B cell (primary cell): ENCODE measurements at regions not wholly inside any gene's neighbourhood (a gene's known extent, or its start where the extent isn't known, plus 50 kb on each side); places are given as distances from the start of the nearest gene placed in this dataset.

Experiments used
- ATAC-seq: fragments of 200-7000 bp; cut with Tn5 transposase; one replicate; pipeline ENCODE4 v1.10.0; 2021; ENCODE audit warnings: low read depth, mild to moderate bottlenecking, moderate number of reproducible peaks, moderate library complexity
- CTCF ChIA-PET: fragments of 350-600 bp; sonication (Branson Sonifier 250); formaldehyde crosslinking; loops from one replicate; lab custom pipeline; 2021; ENCODE audit warnings: antibody characterized with exemption, inconsistent platforms; lab: Charles Lee
- POLR2A ChIA-PET: fragments of 350-600 bp; sonication (Branson Sonifier 250); formaldehyde crosslinking; loops from one replicate; lab custom pipeline; 2021; ENCODE audit warnings: antibody characterized with exemption; lab: Charles Lee
- DNase-seq: peaks from one replicate; pipeline ENCODE4 v3.0.0; 2013
- H2AFZ ChIP-seq: 2 replicates; pipeline ENCODE4 v1.6.1; 2012; ENCODE audit warnings: mild to moderate bottlenecking, low read depth, low read length; ENCODE audit not compliant: insufficient read depth, poor library complexity, severe bottlenecking
- H3K27ac ChIP-seq, 2 donors: 1 replicate in 1 of 2; 2 replicates in 1 of 2; pipeline ENCODE4 v1.5.1; 2012 to 2013; ENCODE audit warnings: low read length in 2 of 2, mild to moderate bottlenecking in 2 of 2, moderate library complexity in 1 of 2
- H3K27me3 ChIP-seq, 4 experiments: fragments of 200-600 bp in 1 of 4; sonication (generic) in 1 of 4; replicated peaks in 1 of 4; 1 replicate in 2 of 4; 2 replicates in 2 of 4; pipeline versions ENCODE4 v1.6.1 to v1.7.0; 2013 to 2016; ENCODE audit warnings: low read length in 3 of 4, mild to moderate bottlenecking in 2 of 4, mixed read lengths in 1 of 4, moderate library complexity in 1 of 4; ENCODE audit not compliant: insufficient read depth in 4 of 4, control insufficient read depth in 3 of 4; ENCODE audit errors: control extremely low read depth in 1 of 4
- H3K36me3 ChIP-seq, 2 experiments: replicated peaks in 1 of 2; 1 replicate in 1 of 2; 2 replicates in 1 of 2; pipeline versions ENCODE4 v1.6.1 to v1.7.1; 2013; ENCODE audit warnings: low read length in 1 of 2; ENCODE audit not compliant: insufficient read depth in 2 of 2, control insufficient read depth in 1 of 2; ENCODE audit errors: control extremely low read depth in 1 of 2, extremely low read depth in 1 of 2
- H3K4me1 ChIP-seq, 2 donors: fragments of 200-600 bp in 1 of 2; sonication (generic) in 1 of 2; 1 replicate in 1 of 2; 2 replicates in 1 of 2; pipeline versions ENCODE4 v1.5.1 to v1.6.1; 2013 to 2017; ENCODE audit warnings: low read length in 2 of 2; ENCODE audit not compliant: control insufficient read depth in 2 of 2, insufficient read depth in 2 of 2
- H3K4me2 ChIP-seq: replicated peaks from 2 replicates; pipeline ENCODE3; 2012; ENCODE audit warnings: mild to moderate bottlenecking, low read depth, low read length; ENCODE audit not compliant: poor library complexity, severe bottlenecking
- H3K4me3 ChIP-seq, 5 experiments: fragments of 200-600 bp in 1 of 5; sonication (generic) in 1 of 5; 1 replicate in 3 of 5; 2 replicates in 2 of 5; pipeline versions ENCODE4 v1.5.1 to v1.7.0; 2011 to 2016; ENCODE audit warnings: low read length in 4 of 5, mild to moderate bottlenecking in 4 of 5, low read depth in 2 of 5, control low read depth in 1 of 5, moderate library complexity in 1 of 5; ENCODE audit not compliant: insufficient read depth in 1 of 5; ENCODE audit errors: control extremely low read depth in 1 of 5, extremely low read depth in 1 of 5
- H3K79me2 ChIP-seq: fragments of 200-600 bp; sonication (generic); one replicate; pipeline ENCODE4 v1.6.0; 2016; ENCODE audit warnings: low read length; ENCODE audit not compliant: control insufficient read depth, insufficient read depth
- H3K9ac ChIP-seq: fragments of 200-600 bp; sonication (generic); 2 replicates; pipeline ENCODE4 v1.6.1; 2017; ENCODE audit warnings: mild to moderate bottlenecking, low read length, moderate library complexity
- H3K9me3 ChIP-seq, 3 donors: one replicate each; pipeline versions ENCODE4 v1.6.1 to v1.7.1; 2013; ENCODE audit warnings: low read length in 2 of 3; ENCODE audit not compliant: control insufficient read depth in 2 of 3, insufficient read depth in 1 of 3; ENCODE audit errors: control extremely low read depth in 1 of 3
- H4K20me1 ChIP-seq: 2 replicates; pipeline ENCODE4 v1.6.0; 2012; ENCODE audit warnings: mild to moderate bottlenecking, low read length; ENCODE audit not compliant: insufficient read depth, control insufficient read depth, poor library complexity, severe bottlenecking
- H3K27ac Mint-ChIP-seq: one replicate; pipeline ENCODE4 v1.8.0; 2021; ENCODE audit warnings: mixed read lengths
- H3K27me3 Mint-ChIP-seq: one replicate; pipeline ENCODE4 v1.8.0; 2021; ENCODE audit warnings: mixed read lengths
- H3K4me1 Mint-ChIP-seq: one replicate; pipeline ENCODE4 v1.8.0; 2021; ENCODE audit warnings: mixed read lengths
- H3K4me3 Mint-ChIP-seq: one replicate; pipeline ENCODE4 v1.8.0; 2021; ENCODE audit warnings: mixed read lengths
- H3K9me3 Mint-ChIP-seq: one replicate; pipeline ENCODE4 v1.8.0; 2022; ENCODE audit warnings: mixed read lengths; ENCODE audit not compliant: insufficient read depth
- CTCF ChIP-seq: fragments of 200-600 bp; IDR thresholded peaks from one replicate; pipeline ENCODE4 v1.8.0; 2022; ENCODE audit warnings: antibody characterized with exemption, mild to moderate bottlenecking
- EZH2 ChIP-seq: IDR thresholded peaks from 2 replicates; pipeline ENCODE4 v1.6.1; 2012; ENCODE audit warnings: borderline replicate concordance, low read depth, mild to moderate bottlenecking, moderate library complexity, low read length; ENCODE audit not compliant: insufficient read depth, poor library complexity, severe bottlenecking
- WGBS: methylation state at CpG from one replicate; pipeline ENCODE4 v1.1.5; 2013; ENCODE audit warnings: missing lambda C conversion rate; ENCODE audit not compliant: insufficient coverage; 5-methylcytosine and 5-hydroxymethylcytosine counted together
- intact Hi-C: fragments of 100-400 bp; cut with micrococcal nuclease; formaldehyde crosslinking; loops from one replicate; pipeline ENCODE4 v1.10.0; 2022

DNA sequence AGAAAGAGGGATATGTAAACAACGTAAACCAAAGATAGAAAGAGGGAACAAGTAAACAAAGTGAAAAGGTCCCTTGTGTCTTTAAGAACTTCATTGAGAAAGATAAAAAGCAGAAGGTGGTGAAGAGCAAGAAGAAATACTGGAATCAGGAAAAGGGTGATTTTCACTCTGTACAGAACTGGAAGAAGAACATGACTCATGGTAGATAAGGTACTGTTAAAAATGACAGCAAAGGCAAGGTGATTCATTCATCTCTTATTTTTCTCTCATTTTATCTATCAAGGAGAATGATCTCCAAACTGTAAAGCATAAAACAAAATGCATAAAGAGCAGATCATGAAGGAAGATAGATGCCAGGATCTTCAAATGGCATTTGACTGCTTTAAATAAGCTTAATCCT is 724.6 kb upstream of the CELF4 start:
- 100% methylated on average over 1 of the region's 1 CpG for WGBS
- Mint-ChIP-seq H3K27me3 (no peaks in the 10 kb centered on the region), H3K4me1 (no peaks in the 10 kb centered on the region), H3K27ac (no peak overlapping the region), H3K9me3 (peaks cover 8% of the 10 kb centered on the region), H3K4me3 (no peak overlapping the region)
- intact Hi-C loops, result no loop called here
- H3K9me3 ChIP-seq, result peaks cover 0 to 1% (median 0%) of the 10 kb centered on the region in 3 donors
- ATAC-seq (no peak), DNase-seq (no peak)
- no peaks in the 10 kb centered on the region for H3K79me2 ChIP-seq
- H3K27me3 ChIP-seq, result no peaks in the 10 kb centered on the region
- no peak overlapping the region for H3K4me2 ChIP-seq
- no peak overlapping the region for H3K27ac ChIP-seq
- H3K36me3 ChIP-seq, result no peaks in the 10 kb centered on the region
- H2AFZ ChIP-seq, result no peak overlapping the region
- H3K4me3 ChIP-seq, result no peak overlapping the region
- ChIA-PET CTCF (no interaction called here), POLR2A (no interaction called here)
- TF ChIP-seq EZH2, result no peak
- no peak for TF ChIP-seq CTCF
- no peak overlapping the region for H3K9ac ChIP-seq
- H4K20me1 ChIP-seq, result no peaks in the 10 kb centered on the region
- no peaks in the 10 kb centered on the region for H3K4me1 ChIP-seq

GRCh38 chr18:38284972-38285371 is 719.4 kb upstream of the CELF4 start:
- no peak overlapping the region for H3K4me3 Mint-ChIP-seq
- intact Hi-C loops, result no loop called here
- H3K4me1 ChIP-seq, result no peaks in the 10 kb centered on the region

More at GRCh38 chr18:38284972-38285371, 719.4 kb upstream of the CELF4 start:
- ChIA-PET POLR2A (no interaction called here), CTCF (no interaction called here)
- Histone ChIP-seq H3K4me3 (no peak overlapping the region), H3K27ac (no peak overlapping the region), H3K9me3 (peaks cover 0 to 1% (median 0%) of the 10 kb centered on the region in 3 donors), H3K79me2 (no peaks in the 10 kb centered on the region), H3K9ac (no peak overlapping the region), H4K20me1 (no peaks in the 10 kb centered on the region), H3K4me2 (no peak overlapping the region), H3K27me3 (no peaks in the 10 kb centered on the region), H3K36me3 (no peaks in the 10 kb centered on the region), H2AFZ (no peak overlapping the region)
- Mint-ChIP-seq H3K27ac (no peak overlapping the region), H3K27me3 (no peaks in the 10 kb centered on the region), H3K4me1 (no peaks in the 10 kb centered on the region), H3K9me3 (peaks cover 7% of the 10 kb centered on the region)
- no peak for TF ChIP-seq CTCF
- no peak for TF ChIP-seq EZH2
- WGBS, result 100% methylated on average over 2 of the region's 3 CpGs
- ATAC-seq, result no peak
- DNase-seq, result no peak
